Activated CD8-positive, alpha-beta T cell treated with anti-CD3 and anti-CD28 coated beads, Interleukin-2, amount 10 ng/mL, durations not matched to agents 7 days and 5 days (primary cell): ENCODE measurements at regions not wholly inside any gene's neighbourhood (a gene's known extent, or its start where the extent isn't known, plus 50 kb on each side); places are given as distances from the start of the nearest gene placed in this dataset.
"Not testable (repeated sequence)": the region's sequence is repeated elsewhere in the genome, so short reads cannot be mapped to it uniquely, and the experiment has no call there.

Experiments used
- ATAC-seq: fragments of 150-1000 bp; cut with Tn5 transposase; one replicate; pipeline ENCODE4 v1.10.0; 2021; ENCODE audit warnings: moderate library complexity
- CTCF ChIA-PET: fragments of 350-600 bp; sonication (Branson Sonifier 250); formaldehyde crosslinking; loops from one replicate; lab custom pipeline; 2021; ENCODE audit warnings: antibody characterized with exemption; lab: Charles Lee
- POLR2A ChIA-PET: fragments of 350-600 bp; sonication (Branson Sonifier 250); formaldehyde crosslinking; loops from one replicate; lab custom pipeline; 2021; ENCODE audit warnings: antibody characterized with exemption; lab: Charles Lee
- DNase-seq: peaks from one replicate; pipeline ENCODE4 v3.0.0-alpha.2; 2020
- H3K27ac Mint-ChIP-seq: one replicate; pipeline ENCODE4 v1.8.0; 2021; ENCODE audit warnings: mild to moderate bottlenecking, mixed read lengths
- H3K27me3 Mint-ChIP-seq: one replicate; pipeline ENCODE4 v1.8.0; 2021; ENCODE audit warnings: low read depth, mixed read lengths
- H3K36me3 Mint-ChIP-seq: one replicate; pipeline ENCODE4 v1.8.0; 2021; ENCODE audit warnings: low read depth, mixed read lengths
- H3K4me1 Mint-ChIP-seq: one replicate; pipeline ENCODE4 v1.8.0; 2021; ENCODE audit warnings: low read depth, mixed read lengths
- H3K4me3 Mint-ChIP-seq: one replicate; pipeline ENCODE4 v1.8.0; 2021; ENCODE audit warnings: mild to moderate bottlenecking, mixed read lengths
- H3K9me3 Mint-ChIP-seq: one replicate; pipeline ENCODE4 v1.8.0; 2022; ENCODE audit warnings: mixed read lengths; ENCODE audit not compliant: insufficient read depth

DNA sequence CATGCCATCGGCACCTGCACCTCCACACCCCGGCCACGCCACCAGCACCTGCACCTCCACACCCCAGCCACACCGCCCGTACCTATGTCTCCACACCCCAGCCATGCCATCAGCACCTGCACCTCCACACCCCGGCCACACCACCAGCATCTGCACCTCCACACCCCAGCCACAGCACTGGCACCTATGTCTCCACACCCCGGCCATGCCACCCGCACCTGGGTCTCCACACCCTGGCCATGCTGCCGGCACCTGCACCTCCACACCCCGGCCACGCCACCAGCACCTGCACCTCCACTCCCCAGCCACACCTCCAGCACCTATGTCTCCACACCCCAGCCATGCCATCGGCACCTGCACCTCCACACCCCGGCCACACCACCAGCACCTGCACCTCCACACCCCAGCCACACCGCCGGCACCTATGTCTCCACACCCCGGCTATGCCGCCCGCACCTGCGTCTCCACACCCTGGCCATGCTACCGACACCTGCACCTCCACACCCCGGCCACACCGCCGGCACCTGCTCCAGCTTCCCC lies 390.3 kb upstream of the MYT1L start:
- H3K4me3 Mint-ChIP-seq: no peak overlapping the region
- no peaks in the 10 kb centered on the region for H3K27me3 Mint-ChIP-seq
- DNase-seq (no peak), ATAC-seq (no peak)
- no peaks in the 10 kb centered on the region for H3K36me3 Mint-ChIP-seq
- no peaks in the 10 kb centered on the region for H3K9me3 Mint-ChIP-seq
- ChIA-PET POLR2A (no interaction called here), CTCF (no interaction called here)
- H3K27ac Mint-ChIP-seq: no peak overlapping the region
- no peaks in the 10 kb centered on the region for H3K4me1 Mint-ChIP-seq

DNA sequence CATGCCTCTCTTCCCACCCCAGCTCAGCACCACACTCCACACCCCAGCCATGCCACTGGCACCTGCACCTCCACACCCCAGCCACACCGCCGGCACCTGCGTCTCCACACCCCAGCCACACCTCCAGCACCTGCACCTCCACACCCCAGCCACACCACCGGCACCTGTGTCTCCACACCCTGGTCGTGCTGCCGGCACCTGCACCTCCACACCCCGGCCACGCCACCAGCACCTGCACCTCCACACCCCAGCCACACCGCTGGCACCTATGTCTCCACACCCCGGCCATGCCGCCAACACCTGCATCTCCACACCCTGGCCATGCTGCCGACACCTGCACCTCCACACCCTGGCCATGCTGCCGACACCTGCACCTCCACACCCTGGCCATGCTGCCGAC lies 389.7 kb upstream of the MYT1L start:
- DNase-seq, H3K27ac Mint-ChIP-seq, POLR2A ChIA-PET: not testable (repeated sequence)

GRCh38 chr2:2720351-2720750 lies 389.3 kb upstream of the MYT1L start:
- ATAC-seq: no peak
- Mint-ChIP-seq H3K27ac (no peak overlapping the region), H3K27me3 (no peaks in the 10 kb centered on the region), H3K36me3 (no peaks in the 10 kb centered on the region), H3K4me1 (no peaks in the 10 kb centered on the region), H3K9me3 (no peaks in the 10 kb centered on the region), H3K4me3 (no peak overlapping the region)
- DNase-seq: no peak
- CTCF ChIA-PET: no interaction called here
- POLR2A ChIA-PET: no interaction called here

More for the DNA sequence above, 389.7 kb upstream of the MYT1L start:
- H3K9me3 Mint-ChIP-seq, H3K4me1 Mint-ChIP-seq, H3K4me3 Mint-ChIP-seq, CTCF ChIA-PET, H3K36me3 Mint-ChIP-seq, H3K27me3 Mint-ChIP-seq, ATAC-seq: not testable (repeated sequence)

DNA sequence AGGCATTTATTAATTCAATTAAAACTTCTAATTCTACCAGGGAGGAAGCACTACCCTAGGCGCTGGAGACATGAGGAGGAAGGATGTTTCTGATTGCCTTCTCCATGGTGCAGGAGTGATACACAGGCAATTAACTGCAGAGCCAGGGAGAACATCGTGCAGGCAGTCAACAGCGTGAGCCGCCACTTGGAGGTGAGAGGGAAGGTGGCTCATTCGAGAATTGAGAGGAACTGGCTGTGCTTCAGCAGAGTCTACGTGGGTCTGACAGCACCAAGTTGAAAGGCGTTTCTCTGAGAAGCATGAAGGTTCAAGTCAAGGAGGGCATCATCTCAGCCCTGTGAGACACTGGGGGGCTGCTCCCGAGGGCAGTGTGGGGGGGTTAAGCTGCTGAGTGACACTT lies 388.7 kb upstream of the MYT1L start:
- ATAC-seq (no peak), DNase-seq (no peak)
- H3K36me3 Mint-ChIP-seq: no peaks in the 10 kb centered on the region
- no peak overlapping the region for H3K27ac Mint-ChIP-seq
- H3K4me1 Mint-ChIP-seq: no peaks in the 10 kb centered on the region
- ChIA-PET CTCF (no interaction called here), POLR2A (no interaction called here)
- no peak overlapping the region for H3K4me3 Mint-ChIP-seq
- no peaks in the 10 kb centered on the region for H3K27me3 Mint-ChIP-seq
- no peaks in the 10 kb centered on the region for H3K9me3 Mint-ChIP-seq

- ATAC-seq (no peak), DNase-seq (no peak)
- H3K36me3 Mint-ChIP-seq: no peaks in the 10 kb centered on the region
- no peaks in the 10 kb centered on the region for H3K27me3 Mint-ChIP-seq
- H3K4me1 Mint-ChIP-seq: no peaks in the 10 kb centered on the region
- H3K9me3 Mint-ChIP-seq: no peaks in the 10 kb centered on the region
- no peak overlapping the region for H3K4me3 Mint-ChIP-seq
- H3K27ac Mint-ChIP-seq: no peak overlapping the region
- CTCF ChIA-PET: no interaction called here
- POLR2A ChIA-PET: no interaction called here
These were observed 387.9 kb upstream of the MYT1L start for GRCh38 chr2:2719015-2719414.

DNA sequence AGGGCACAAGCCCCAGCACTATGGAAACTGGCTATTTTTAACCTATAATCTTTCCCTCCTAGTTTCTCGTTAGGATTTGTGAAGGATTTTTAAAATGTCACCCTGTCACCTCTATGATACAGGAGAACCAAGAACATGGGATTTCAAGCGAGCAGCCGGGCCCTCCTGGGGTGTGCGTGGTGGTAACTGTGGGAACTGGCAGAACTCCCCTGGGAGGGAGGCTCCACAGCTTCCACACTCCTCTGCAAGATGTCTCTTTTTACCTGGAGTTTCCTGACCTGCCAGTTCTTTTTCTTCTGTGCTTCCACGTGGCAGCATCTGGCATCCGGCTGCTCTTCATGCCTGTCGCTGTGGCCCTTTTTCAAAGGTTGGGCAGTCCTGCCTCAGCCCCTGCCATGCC lies 386.3 kb upstream of the MYT1L start:
- Mint-ChIP-seq H3K36me3 (no peaks in the 10 kb centered on the region), H3K27ac (no peak overlapping the region), H3K4me1 (no peaks in the 10 kb centered on the region), H3K9me3 (no peaks in the 10 kb centered on the region), H3K4me3 (no peak overlapping the region), H3K27me3 (no peaks in the 10 kb centered on the region)
- ChIA-PET POLR2A (no interaction called here), CTCF (no interaction called here)
- ATAC-seq (no peak), DNase-seq (no peak)

GRCh38 chr2:2716771-2717170 lies 385.7 kb upstream of the MYT1L start:
- ChIA-PET POLR2A (no interaction called here), CTCF (no interaction called here)
- no peak for ATAC-seq
- no peak for DNase-seq
- Mint-ChIP-seq H3K4me3 (no peak overlapping the region), H3K4me1 (no peaks in the 10 kb centered on the region), H3K27me3 (no peaks in the 10 kb centered on the region), H3K36me3 (no peaks in the 10 kb centered on the region), H3K9me3 (no peaks in the 10 kb centered on the region), H3K27ac (no peak overlapping the region)

DNA sequence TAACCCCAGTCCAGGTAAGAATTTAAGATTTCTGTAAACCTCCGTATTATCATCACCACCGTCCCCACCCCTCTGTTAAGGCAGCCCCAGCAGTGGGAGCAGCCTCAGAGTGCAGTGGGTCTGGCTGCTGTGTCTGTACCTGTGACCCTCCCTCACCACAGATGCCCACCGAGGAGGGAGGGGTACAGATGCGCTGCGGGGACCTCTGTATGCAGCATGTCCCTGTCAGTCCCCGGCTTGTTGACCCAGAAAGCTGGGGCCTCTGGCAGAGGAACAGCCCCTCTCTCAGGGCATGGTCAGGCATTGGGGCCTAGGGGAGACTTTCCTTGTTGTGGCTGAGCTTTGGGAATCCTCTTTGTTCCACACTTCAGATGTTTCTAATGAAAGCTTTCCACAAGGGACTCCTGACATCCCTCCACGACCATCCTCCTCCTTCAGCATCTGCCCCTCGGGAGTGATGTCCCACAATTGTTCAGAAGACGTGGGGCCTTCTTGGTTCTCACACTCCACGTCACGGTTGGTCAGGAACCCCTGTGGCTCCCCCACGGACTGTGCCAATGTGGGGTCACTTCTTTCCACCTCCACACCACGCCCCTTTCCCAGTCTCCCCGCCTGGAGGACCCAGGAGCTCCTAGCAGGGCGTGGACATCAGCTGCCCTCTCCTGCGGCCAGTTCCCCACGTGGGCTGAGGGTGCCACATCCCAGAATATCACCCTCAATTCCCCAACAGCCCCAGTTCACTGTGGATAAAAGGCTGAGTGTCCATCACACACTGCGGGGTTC lies 384.2 kb upstream of the MYT1L start:
- H3K27me3 Mint-ChIP-seq: no peaks in the 10 kb centered on the region
- no peaks in the 10 kb centered on the region for H3K4me1 Mint-ChIP-seq
- H3K4me3 Mint-ChIP-seq: no peak overlapping the region
- ATAC-seq (no peak), DNase-seq (no peak)
- CTCF ChIA-PET: no interaction called here
- no peak overlapping the region for H3K27ac Mint-ChIP-seq
- H3K36me3 Mint-ChIP-seq: no peaks in the 10 kb centered on the region
- POLR2A ChIA-PET: no interaction called here
- H3K9me3 Mint-ChIP-seq: no peaks in the 10 kb centered on the region

DNA sequence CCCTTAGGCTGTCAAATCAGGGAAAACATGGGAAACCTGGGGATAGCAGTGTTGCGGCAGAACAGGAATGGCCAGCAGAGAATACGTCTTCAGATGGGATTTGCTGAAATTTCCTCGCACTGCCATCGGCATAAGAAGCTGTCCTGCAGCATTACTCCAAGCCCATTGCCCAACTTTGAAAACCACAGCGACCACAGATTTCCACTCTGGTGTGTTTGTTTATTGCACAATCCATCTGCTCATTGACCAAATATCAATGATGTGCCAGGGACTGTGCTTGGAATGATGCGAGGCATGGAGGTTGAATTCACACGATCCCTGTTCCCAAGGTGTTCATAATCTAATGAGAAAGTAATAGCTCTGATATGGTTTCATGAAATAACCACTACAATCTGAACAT lies 383.3 kb upstream of the MYT1L start:
- no peak for ATAC-seq
- Mint-ChIP-seq H3K27me3 (no peaks in the 10 kb centered on the region), H3K9me3 (no peaks in the 10 kb centered on the region), H3K36me3 (no peaks in the 10 kb centered on the region), H3K4me1 (no peaks in the 10 kb centered on the region), H3K4me3 (no peak overlapping the region), H3K27ac (no peak overlapping the region)
- POLR2A ChIA-PET: no interaction called here
- CTCF ChIA-PET: no interaction called here
- no peak for DNase-seq

- H3K4me1 Mint-ChIP-seq: no peaks in the 10 kb centered on the region
- no peaks in the 10 kb centered on the region for H3K27me3 Mint-ChIP-seq
- no peaks in the 10 kb centered on the region for H3K9me3 Mint-ChIP-seq
- no peak overlapping the region for H3K27ac Mint-ChIP-seq
- ChIA-PET POLR2A (no interaction called here), CTCF (no interaction called here)
- ATAC-seq (no peak), DNase-seq (no peak)
- H3K36me3 Mint-ChIP-seq: no peaks in the 10 kb centered on the region
- H3K4me3 Mint-ChIP-seq: no peak overlapping the region
These were observed 378.3 kb upstream of the MYT1L start for GRCh38 chr2:2709431-2709770.

DNA sequence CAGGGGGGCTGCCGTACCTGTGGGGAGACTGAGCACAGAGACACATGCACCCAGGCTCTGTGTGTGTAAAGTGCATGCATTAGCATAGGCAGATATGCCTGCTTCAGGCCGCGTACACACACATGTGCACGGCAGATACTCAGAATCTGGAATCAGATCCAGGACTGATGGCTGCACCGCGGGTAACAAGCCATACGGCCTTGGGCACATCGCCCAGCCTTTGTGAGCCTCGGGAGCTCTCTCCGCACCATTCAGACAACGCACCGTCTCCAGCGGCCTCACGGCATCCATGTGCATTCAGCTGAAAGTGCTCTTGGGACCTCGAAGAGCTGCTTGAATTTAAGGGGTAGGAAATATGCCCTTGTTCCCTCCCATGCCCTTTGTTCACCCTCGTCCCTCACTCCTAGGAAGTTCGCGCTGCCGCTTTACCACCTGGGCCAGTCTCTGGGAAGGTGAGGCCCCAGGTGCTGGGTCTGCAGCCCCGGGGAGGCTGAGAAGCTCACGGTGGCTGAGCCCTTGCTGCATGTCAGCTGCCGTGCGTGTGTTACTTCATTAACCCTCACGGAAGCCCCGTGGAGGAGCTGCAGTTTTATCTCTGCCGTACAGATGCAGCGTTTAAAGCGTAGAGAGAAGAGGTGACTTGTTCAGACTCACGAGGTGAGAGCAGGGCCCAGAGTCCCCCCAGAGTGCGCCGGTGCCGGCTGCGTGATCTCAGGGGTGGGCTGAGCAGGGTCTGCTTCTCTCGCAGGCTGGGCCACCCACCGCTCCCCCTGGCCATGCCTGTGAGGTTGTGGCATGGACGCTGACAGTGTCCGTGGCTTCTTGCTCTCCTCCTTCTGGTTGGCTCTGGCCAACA lies 377.7 kb upstream of the MYT1L start:
- DNase-seq (no peak), ATAC-seq (no peak)
- H3K9me3 Mint-ChIP-seq: no peaks in the 10 kb centered on the region
- H3K36me3 Mint-ChIP-seq: no peaks in the 10 kb centered on the region
- ChIA-PET CTCF (no interaction called here), POLR2A (no interaction called here)
- no peak overlapping the region for H3K27ac Mint-ChIP-seq
- no peaks in the 10 kb centered on the region for H3K27me3 Mint-ChIP-seq
- H3K4me3 Mint-ChIP-seq: no peak overlapping the region
- no peaks in the 10 kb centered on the region for H3K4me1 Mint-ChIP-seq

DNA sequence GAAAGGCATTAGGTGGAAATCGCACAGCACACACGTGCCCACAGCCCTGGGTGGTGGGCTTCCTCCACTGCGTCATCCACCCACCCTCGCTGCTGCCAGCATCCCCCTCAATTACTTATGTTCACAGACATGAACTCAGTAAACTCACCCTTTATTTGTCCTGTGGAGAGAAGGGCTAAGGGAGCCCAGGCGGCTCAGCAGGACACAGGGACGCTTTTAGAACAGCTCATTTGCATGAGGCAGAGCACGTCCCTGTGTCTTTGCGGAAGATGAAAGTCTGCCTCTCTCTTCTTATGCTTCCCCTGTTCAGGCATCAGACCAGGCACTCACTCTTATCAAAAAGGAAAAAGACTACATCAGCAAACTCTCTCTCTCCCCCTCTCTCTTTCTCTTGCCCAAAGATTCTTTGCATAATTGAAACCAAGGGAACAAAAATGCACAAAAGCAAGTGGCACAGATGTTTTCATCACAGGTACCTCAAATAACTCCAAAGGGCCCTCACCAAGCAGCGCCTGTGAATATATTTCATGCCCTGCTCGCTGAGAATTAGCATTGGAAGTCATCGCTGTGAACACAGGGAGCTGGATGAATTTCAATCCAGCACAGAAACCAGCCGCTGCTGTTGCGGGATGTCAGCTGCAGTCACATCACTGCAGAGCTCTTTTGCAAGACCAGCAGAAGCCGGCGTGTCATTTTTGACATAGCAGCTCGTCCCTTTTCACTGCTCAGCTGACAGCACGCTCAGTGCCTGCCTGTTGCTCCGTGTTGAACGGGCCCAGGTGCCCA lies 376.3 kb upstream of the MYT1L start:
- H3K27me3 Mint-ChIP-seq: no peaks in the 10 kb centered on the region
- no peaks in the 10 kb centered on the region for H3K4me1 Mint-ChIP-seq
- DNase-seq (no peak), ATAC-seq (no peak)
- H3K27ac Mint-ChIP-seq: no peak overlapping the region
- ChIA-PET POLR2A (no interaction called here), CTCF (no interaction called here)
- H3K4me3 Mint-ChIP-seq: no peak overlapping the region
- H3K9me3 Mint-ChIP-seq: no peaks in the 10 kb centered on the region
- H3K36me3 Mint-ChIP-seq: no peaks in the 10 kb centered on the region
